Natural killer cell treated with Interleukin-12 subunit alpha and Interleukin-12 subunit beta and Interleukin-15 and Interleukin-18, amount 100 ng/mL, for 72 hours (primary cell): ENCODE measurements at regions not wholly inside any gene's neighbourhood (a gene's known extent, or its start where the extent isn't known, plus 50 kb on each side); places are given as distances from the start of the nearest gene placed in this dataset.

Experiments
- ATAC-seq, 2 donors: fragments of 150-1000 bp; cut with Tn5 transposase in 1 of 2; sonication (Bioruptor Pico), chemical (Tn5 transposase) in 1 of 2; 2 replicates each; pipeline ENCODE4 v1.10.0; 2021
- DNase-seq: peaks from one replicate; pipeline ENCODE4 v3.0.0; 2022; ENCODE audit warnings: low spot score
- H3K27ac Mint-ChIP-seq, 2 donors: 1 replicate in 1 of 2; 2 replicates in 1 of 2; pipeline ENCODE4 v1.8.0; 2022; ENCODE audit warnings: mixed read lengths in 2 of 2, mild to moderate bottlenecking in 1 of 2, moderate library complexity in 1 of 2
- H3K27me3 Mint-ChIP-seq, 2 donors: 1 replicate in 1 of 2; 2 replicates in 1 of 2; pipeline ENCODE4 v1.8.0; 2022; ENCODE audit warnings: mixed read lengths in 2 of 2
- H3K36me3 Mint-ChIP-seq: one replicate; pipeline ENCODE4 v1.8.0; 2022; ENCODE audit warnings: mixed read lengths
- H3K4me1 Mint-ChIP-seq, 2 donors: 1 replicate in 1 of 2; 2 replicates in 1 of 2; pipeline ENCODE4 v1.8.0; 2022; ENCODE audit warnings: low read depth in 2 of 2, mixed read lengths in 2 of 2, mild to moderate bottlenecking in 1 of 2
- H3K4me3 Mint-ChIP-seq: one replicate; pipeline ENCODE4 v1.8.0; 2022; ENCODE audit warnings: mixed read lengths
- H3K9me3 Mint-ChIP-seq: 2 replicates; pipeline ENCODE4 v1.8.0; 2022; ENCODE audit warnings: mixed read lengths

- Mint-ChIP-seq H3K27ac (no peak overlapping the region), H3K27me3 (peaks cover 54 to 73% of the 10 kb centered on the region in 2 donors), H3K4me3 (peak overlapping the region; percentile 76), H3K9me3 (no peaks in the 10 kb centered on the region), H3K4me1 (no peaks in the 10 kb centered on the region), H3K36me3 (no peaks in the 10 kb centered on the region)
- DNase-seq (no peak), ATAC-seq (peak; percentile 55 to 65)
Observed at GRCh38 chr10:101291331-101292193, 62.3 kb upstream of the LBX1 start.

- Mint-ChIP-seq H3K9me3 (no peaks in the 10 kb centered on the region), H3K27ac (no peak overlapping the region), H3K4me1 (no peaks in the 10 kb centered on the region), H3K36me3 (no peaks in the 10 kb centered on the region), H3K27me3 (peaks cover 54 to 73% of the 10 kb centered on the region in 2 donors), H3K4me3 (peak overlapping the region; percentile 47)
- ATAC-seq (no peak), DNase-seq (no peak)
Observed at GRCh38 chr10:101292194-101293006, 61.6 kb upstream of the BTRC start.

GRCh38 chr10:101293007-101293723 lies 60.8 kb upstream of the BTRC start:
- Mint-ChIP-seq H3K4me3 (peak overlapping the region; percentile 47), H3K36me3 (no peaks in the 10 kb centered on the region), H3K27me3 (peaks cover 53 to 76% of the 10 kb centered on the region in 2 donors), H3K4me1 (peaks cover 4 to 7% of the 10 kb centered on the region in 2 donors), H3K27ac (no peak overlapping the region), H3K9me3 (no peaks in the 10 kb centered on the region)
- DNase-seq, result no peak
- ATAC-seq, result no peak

DNA sequence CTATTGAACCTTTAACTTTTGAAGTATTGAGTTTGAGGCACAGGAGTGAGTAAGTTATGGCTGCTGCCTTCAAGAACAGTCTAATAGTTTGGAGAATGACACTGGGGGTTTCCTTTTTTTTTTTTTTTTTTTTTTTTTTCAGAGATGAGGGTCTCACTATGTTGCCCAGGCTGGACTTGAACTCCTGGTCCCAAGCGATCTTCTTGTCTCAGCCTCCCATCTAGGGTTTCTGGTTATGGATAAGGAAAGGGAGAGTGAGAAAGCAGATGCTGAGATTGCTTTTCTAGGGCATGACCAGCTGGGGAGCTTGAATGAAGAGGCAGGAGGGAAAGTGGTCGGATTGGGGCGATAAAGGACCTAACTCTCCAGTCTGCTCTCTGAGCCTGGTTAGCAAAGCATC lies 59.9 kb upstream of the BTRC start:
- DNase-seq, result no peak
- H3K4me3 Mint-ChIP-seq, result no peak overlapping the region

GRCh38 chr10:101295261-101295660 lies 58.7 kb upstream of the BTRC start:
- no peaks in the 10 kb centered on the region for H3K36me3 Mint-ChIP-seq
- no peak overlapping the region for H3K27ac Mint-ChIP-seq
- H3K27me3 Mint-ChIP-seq, result peaks cover 47 to 69% of the 10 kb centered on the region in 2 donors
- DNase-seq (no peak), ATAC-seq (no peak)
- H3K4me1 Mint-ChIP-seq, result peaks cover 4 to 8% of the 10 kb centered on the region in 2 donors
- no peak overlapping the region for H3K4me3 Mint-ChIP-seq
- no peaks in the 10 kb centered on the region for H3K9me3 Mint-ChIP-seq

More for the DNA sequence above, 59.9 kb upstream of the BTRC start:
- Mint-ChIP-seq H3K4me1 (peaks cover 4 to 8% of the 10 kb centered on the region in 2 donors), H3K27ac (no peak overlapping the region), H3K9me3 (no peaks in the 10 kb centered on the region), H3K36me3 (no peaks in the 10 kb centered on the region), H3K27me3 (peaks cover 52 to 77% of the 10 kb centered on the region in 2 donors)
- no peak for ATAC-seq

DNA sequence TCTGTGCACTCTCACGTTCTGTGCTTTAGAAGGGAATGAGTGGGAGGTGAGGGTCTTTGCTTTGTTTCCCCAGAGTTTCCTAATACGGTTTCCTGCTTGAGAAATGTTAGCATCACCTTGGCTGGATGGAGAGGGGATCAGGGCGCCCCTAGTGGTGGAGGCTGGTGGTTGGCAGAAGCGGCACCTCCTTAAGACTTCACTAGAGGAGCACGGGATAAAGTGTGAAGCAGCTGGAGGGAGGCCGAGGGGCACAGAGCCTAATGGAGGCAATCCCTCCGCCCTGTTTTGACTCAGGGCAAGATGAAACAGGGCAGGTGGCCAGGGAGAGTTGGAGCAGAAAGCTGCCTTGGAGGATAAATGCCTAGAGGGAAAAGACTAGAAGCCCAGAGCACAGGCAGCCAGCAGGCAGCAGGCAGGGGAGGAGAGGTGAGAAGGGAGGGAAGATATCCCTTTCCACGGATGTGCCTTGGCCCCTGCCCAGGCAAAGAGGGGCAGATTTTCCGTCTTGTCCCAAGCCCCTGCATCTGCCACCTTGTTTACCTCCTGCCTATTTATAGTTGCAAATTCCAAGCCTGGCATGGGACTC lies 56.0 kb upstream of the BTRC start:
- Mint-ChIP-seq H3K27ac (no peak overlapping the region), H3K4me1 (peaks cover 4 to 8% of the 10 kb centered on the region in 2 donors), H3K27me3 (peaks cover 39 to 69% of the 10 kb centered on the region in 2 donors), H3K9me3 (no peaks in the 10 kb centered on the region), H3K36me3 (no peaks in the 10 kb centered on the region), H3K4me3 (no peak overlapping the region)
- peak; percentile 54 to 73 for ATAC-seq
- DNase-seq, result peak; percentile 72

GRCh38 chr10:101299211-101299610 lies 54.8 kb upstream of the BTRC start:
- H3K4me1 Mint-ChIP-seq, result peaks cover 4 to 8% of the 10 kb centered on the region in 2 donors
- no peaks in the 10 kb centered on the region for H3K9me3 Mint-ChIP-seq
- H3K36me3 Mint-ChIP-seq, result no peaks in the 10 kb centered on the region
- no peak overlapping the region for H3K4me3 Mint-ChIP-seq
- no peak for DNase-seq
- ATAC-seq, result no peak
- H3K27ac Mint-ChIP-seq, result no peak overlapping the region
- peaks cover 42 to 69% of the 10 kb centered on the region in 2 donors for H3K27me3 Mint-ChIP-seq

DNA sequence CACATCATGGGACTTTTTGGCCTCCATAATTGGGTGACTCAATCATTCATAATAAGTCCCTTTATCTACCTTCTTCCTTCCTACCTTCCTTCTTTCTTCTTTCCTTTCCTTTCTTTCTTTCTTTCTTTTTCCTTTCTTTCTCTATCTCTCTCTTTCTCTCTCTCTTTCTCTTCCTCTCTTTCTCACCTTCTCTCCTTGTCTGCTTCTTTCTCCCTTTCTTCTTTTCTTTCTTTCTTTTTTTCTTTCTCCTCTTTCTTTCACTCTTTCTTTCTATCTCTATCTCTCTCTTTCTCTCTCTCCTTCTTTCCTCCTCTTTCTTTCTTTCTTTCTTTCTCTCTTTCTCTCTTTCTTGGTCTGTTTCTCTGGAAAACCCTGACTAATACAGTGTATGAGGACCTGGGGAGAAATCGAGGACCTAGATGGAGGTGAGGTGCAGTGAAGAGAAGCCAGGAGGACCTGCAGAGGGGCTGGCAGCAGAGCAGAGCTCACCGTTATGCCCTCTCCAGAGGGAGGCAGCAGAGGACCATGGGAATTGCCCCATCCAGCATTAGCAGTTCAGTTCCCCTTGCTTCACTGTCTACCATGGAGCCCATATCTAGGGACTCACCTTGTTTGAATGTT lies 52.7 kb upstream of the BTRC start:
- H3K9me3 Mint-ChIP-seq, result no peaks in the 10 kb centered on the region
- no peak overlapping the region for H3K4me3 Mint-ChIP-seq
- peaks cover 43 to 62% of the 10 kb centered on the region in 2 donors for H3K27me3 Mint-ChIP-seq
- DNase-seq (no peak), ATAC-seq (peak in 1 of 2 donors; percentile 59)
- no peak overlapping the region for H3K27ac Mint-ChIP-seq
- H3K4me1 Mint-ChIP-seq, result peaks cover 4 to 8% of the 10 kb centered on the region in 2 donors
- H3K36me3 Mint-ChIP-seq, result no peaks in the 10 kb centered on the region

GRCh38 chr10:101303087-101303703 lies 50.8 kb upstream of the BTRC start:
- Mint-ChIP-seq H3K36me3 (no peaks in the 10 kb centered on the region), H3K9me3 (no peaks in the 10 kb centered on the region), H3K4me3 (no peak overlapping the region), H3K27ac (no peak overlapping the region), H3K27me3 (peaks cover 43 to 63% of the 10 kb centered on the region in 2 donors), H3K4me1 (peaks cover 0 to under 1% of the 10 kb centered on the region in 2 donors)
- DNase-seq (no peak), ATAC-seq (no peak)
